ENCODE measurements at regions not wholly inside any gene's neighbourhood (a gene's known extent, or its start where the extent isn't known, plus 50 kb on each side); places are given as distances from the start of the nearest gene placed in this dataset.

- no peak for TF ChIP-seq EZH2 (IDR thresholded peaks at IDR 0.05; ENCODE audit: low read length, missing control alignments)
- TF ChIP-seq, protein P1, sequence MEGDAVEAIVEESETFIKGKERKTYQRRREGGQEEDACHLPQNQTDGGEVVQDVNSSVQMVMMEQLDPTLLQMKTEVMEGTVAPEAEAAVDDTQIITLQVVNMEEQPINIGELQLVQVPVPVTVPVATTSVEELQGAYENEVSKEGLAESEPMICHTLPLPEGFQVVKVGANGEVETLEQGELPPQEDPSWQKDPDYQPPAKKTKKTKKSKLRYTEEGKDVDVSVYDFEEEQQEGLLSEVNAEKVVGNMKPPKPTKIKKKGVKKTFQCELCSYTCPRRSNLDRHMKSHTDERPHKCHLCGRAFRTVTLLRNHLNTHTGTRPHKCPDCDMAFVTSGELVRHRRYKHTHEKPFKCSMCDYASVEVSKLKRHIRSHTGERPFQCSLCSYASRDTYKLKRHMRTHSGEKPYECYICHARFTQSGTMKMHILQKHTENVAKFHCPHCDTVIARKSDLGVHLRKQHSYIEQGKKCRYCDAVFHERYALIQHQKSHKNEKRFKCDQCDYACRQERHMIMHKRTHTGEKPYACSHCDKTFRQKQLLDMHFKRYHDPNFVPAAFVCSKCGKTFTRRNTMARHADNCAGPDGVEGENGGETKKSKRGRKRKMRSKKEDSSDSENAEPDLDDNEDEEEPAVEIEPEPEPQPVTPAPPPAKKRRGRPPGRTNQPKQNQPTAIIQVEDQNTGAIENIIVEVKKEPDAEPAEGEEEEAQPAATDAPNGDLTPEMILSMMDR (conservative IDR thresholded peaks at IDR 0.05 in 1 of 2, IDR thresholded peaks at IDR 0.05 in 1 of 2; ENCODE audit: low read depth in 1 of 2, low read length in 2 of 2) = no peak
- no peaks in the 10 kb centered on the region for H3K9me3 ChIP-seq (ENCODE audit: control insufficient read depth, insufficient read depth, low read depth, low read length)
- H3K79me2 ChIP-seq (ENCODE audit: control insufficient read depth, insufficient read depth, low read length) = no peaks in the 10 kb centered on the region
- peak; percentile 12 to 25 for DNase-seq (ENCODE audit: low read depth in 2 of 2)
- no peaks in the 10 kb centered on the region for H4K20me1 ChIP-seq (ENCODE audit: control insufficient read depth, extremely low read depth, insufficient read depth, low read length)
- no peaks in the 10 kb centered on the region for H3K4me1 ChIP-seq (ENCODE audit: control insufficient read depth, extremely low read depth, insufficient read depth, low read length)
- no peak overlapping the region for H3K9ac ChIP-seq (ENCODE audit: insufficient read depth, low read length)
- H2AFZ ChIP-seq (ENCODE audit: low read length) = no peak overlapping the region
- H3K4me2 ChIP-seq (ENCODE audit: extremely low read depth, insufficient read depth, low read length) = no peak overlapping the region
- no peak overlapping the region for H3K4me3 ChIP-seq (replicated peaks in 1 of 4; ENCODE audit: control extremely low read depth in 1 of 4, insufficient read depth in 1 of 4, low read depth in 3 of 4, low read length in 4 of 4)
- H3K27ac ChIP-seq (ENCODE audit: insufficient read depth, low read length) = no peak overlapping the region
- no peaks in the 10 kb centered on the region for H3K27me3 ChIP-seq (ENCODE audit: control insufficient read depth, insufficient read depth, low read length)
- H3K36me3 ChIP-seq (ENCODE audit: control insufficient read depth, insufficient read depth, low read length) = no peaks in the 10 kb centered on the region
Measured at GRCh38 chr9:4435197-4435596, 55.1 kb upstream of the SLC1A1 start.

- H3K27ac ChIP-seq (ENCODE audit: insufficient read depth, low read length) = no peak overlapping the region
- H3K9ac ChIP-seq (ENCODE audit: insufficient read depth, low read length) = no peak overlapping the region
- no peaks in the 10 kb centered on the region for H4K20me1 ChIP-seq (ENCODE audit: control insufficient read depth, extremely low read depth, insufficient read depth, low read length)
- H3K4me3 ChIP-seq (replicated peaks in 1 of 4; ENCODE audit: control extremely low read depth in 1 of 4, insufficient read depth in 1 of 4, low read depth in 3 of 4, low read length in 4 of 4) = no peak overlapping the region
- DNase-seq (ENCODE audit: low read depth in 2 of 2) = no peak
- no peaks in the 10 kb centered on the region for H3K27me3 ChIP-seq (ENCODE audit: control insufficient read depth, insufficient read depth, low read length)
- TF ChIP-seq, protein P1 (conservative IDR thresholded peaks at IDR 0.05 in 1 of 2, IDR thresholded peaks at IDR 0.05 in 1 of 2; ENCODE audit: low read depth in 1 of 2, low read length in 2 of 2) = no peak
- TF ChIP-seq EZH2 (IDR thresholded peaks at IDR 0.05; ENCODE audit: low read length, missing control alignments) = no peak
- no peaks in the 10 kb centered on the region for H3K36me3 ChIP-seq (ENCODE audit: control insufficient read depth, insufficient read depth, low read length)
- no peak overlapping the region for H2AFZ ChIP-seq (ENCODE audit: low read length)
- H3K79me2 ChIP-seq (ENCODE audit: control insufficient read depth, insufficient read depth, low read length) = no peaks in the 10 kb centered on the region
- no peaks in the 10 kb centered on the region for H3K9me3 ChIP-seq (ENCODE audit: control insufficient read depth, insufficient read depth, low read depth, low read length)
- H3K4me1 ChIP-seq (ENCODE audit: control insufficient read depth, extremely low read depth, insufficient read depth, low read length) = no peaks in the 10 kb centered on the region
- H3K4me2 ChIP-seq (ENCODE audit: extremely low read depth, insufficient read depth, low read length) = no peak overlapping the region
Measured at GRCh38 chr9:4433379-4433778, 56.9 kb upstream of the SLC1A1 start.

DNA sequence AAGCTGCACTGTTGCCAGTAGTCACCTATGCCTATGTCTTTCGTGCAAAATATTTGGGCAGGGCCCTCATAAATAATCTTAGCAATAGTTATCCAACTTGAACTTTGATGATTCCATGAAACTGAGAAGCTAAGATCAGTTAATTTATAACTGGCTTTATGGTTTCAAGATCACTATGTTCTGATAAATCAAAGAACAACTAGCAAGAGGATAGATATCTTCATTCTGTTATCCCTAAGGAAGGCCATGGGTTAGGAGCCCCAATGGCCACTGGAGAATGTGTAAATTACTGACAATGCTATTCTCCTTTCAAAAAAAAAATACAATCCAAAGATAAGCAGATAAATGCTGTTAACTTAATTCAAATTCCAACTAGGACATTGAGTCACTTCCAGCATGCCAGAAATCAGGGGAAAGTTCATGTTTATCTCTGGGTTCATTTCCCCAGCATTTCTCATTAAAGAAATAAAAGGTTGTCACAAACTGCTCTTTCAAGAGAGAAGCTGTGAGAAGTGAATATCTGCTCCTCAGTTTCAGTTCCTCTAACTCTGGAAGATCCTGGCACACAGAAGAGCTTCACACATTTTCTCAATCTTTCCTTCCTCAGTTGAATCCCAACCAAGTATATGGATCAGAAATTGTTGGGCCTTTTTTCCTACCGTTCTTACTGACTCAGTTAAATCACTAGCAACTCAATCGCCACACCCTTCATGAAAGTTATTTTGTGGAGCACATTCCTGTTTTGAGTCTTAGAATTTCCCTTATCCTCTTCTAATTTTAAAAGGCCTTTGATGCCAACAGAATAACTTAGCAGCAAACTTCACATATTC is 59.6 kb upstream of the SLC1A1 start:
- Histone ChIP-seq H3K4me2 (ENCODE audit: extremely low read depth, insufficient read depth, low read length) (no peak overlapping the region), H3K79me2 (ENCODE audit: control insufficient read depth, insufficient read depth, low read length) (no peaks in the 10 kb centered on the region), H3K4me1 (ENCODE audit: control insufficient read depth, extremely low read depth, insufficient read depth, low read length) (no peaks in the 10 kb centered on the region), H3K9me3 (ENCODE audit: control insufficient read depth, insufficient read depth, low read depth, low read length) (no peaks in the 10 kb centered on the region), H3K4me3 (replicated peaks in 1 of 4; ENCODE audit: control extremely low read depth in 1 of 4, insufficient read depth in 1 of 4, low read depth in 3 of 4, low read length in 4 of 4) (no peak overlapping the region), H3K27ac (ENCODE audit: insufficient read depth, low read length) (no peak overlapping the region), H2AFZ (ENCODE audit: low read length) (no peak overlapping the region), H3K27me3 (ENCODE audit: control insufficient read depth, insufficient read depth, low read length) (no peaks in the 10 kb centered on the region), H4K20me1 (ENCODE audit: control insufficient read depth, extremely low read depth, insufficient read depth, low read length) (no peaks in the 10 kb centered on the region), H3K36me3 (ENCODE audit: control insufficient read depth, insufficient read depth, low read length) (no peaks in the 10 kb centered on the region), H3K9ac (ENCODE audit: insufficient read depth, low read length) (no peak overlapping the region)
- no peak for TF ChIP-seq EZH2 (IDR thresholded peaks at IDR 0.05; ENCODE audit: low read length, missing control alignments)
- TF ChIP-seq, protein P1 (conservative IDR thresholded peaks at IDR 0.05 in 1 of 2, IDR thresholded peaks at IDR 0.05 in 1 of 2; ENCODE audit: low read depth in 1 of 2, low read length in 2 of 2) = no peak
- DNase-seq (ENCODE audit: low read depth in 2 of 2) = peak; percentile 11 to 12
